K562 (cell line): ENCODE measurements at regions not wholly inside any gene's neighbourhood (a gene's known extent, or its start where the extent isn't known, plus 50 kb on each side); places are given as distances from the start of the nearest gene placed in this dataset.

Source experiments
- CCNT2 ChIP-seq: IDR thresholded peaks from 2 replicates; pipeline ENCODE4 v1.6.1; 2011; ENCODE audit warnings: borderline replicate concordance, low read depth, mild to moderate bottlenecking, moderate library complexity, mixed read lengths, low read length; ENCODE audit not compliant: insufficient read length; ENCODE audit errors: extremely low read depth
- DPF2 ChIP-seq: fragments of 450-650 bp; IDR thresholded peaks from 2 replicates; pipeline ENCODE4 v1.6.1; 2016
- FIP1L1 ChIP-seq: fragments of 200-400 bp; formaldehyde crosslinking; IDR thresholded peaks from 2 replicates; pipeline ENCODE4 v1.6.1; 2018; ENCODE audit warnings: mild to moderate bottlenecking, low read depth, low read length; ENCODE audit not compliant: poor library complexity, severe bottlenecking
- HNRNPLL ChIP-seq: fragments of 200-400 bp; formaldehyde crosslinking; IDR thresholded peaks from 2 replicates; pipeline ENCODE4 v1.6.1; 2017; ENCODE audit warnings: low read length, low read depth, mild to moderate bottlenecking; ENCODE audit not compliant: poor library complexity, severe bottlenecking
- IFI16 ChIP-seq: fragments of 250-450 bp; sonication (Bioruptor Pico); IDR thresholded peaks from 2 replicates; pipeline ENCODE4 v2.1.2; 2022; ENCODE audit warnings: mild to moderate bottlenecking, inconsistent platforms
- NCOA2 ChIP-seq, 2 experiments: fragments of 450-650 bp; IDR thresholded peaks; 2 replicates each; pipeline ENCODE4 v1.6.1; 2018; ENCODE audit warnings: mild to moderate bottlenecking in 2 of 2, moderate library complexity in 1 of 2; ENCODE audit not compliant: partially characterized antibody in 2 of 2
- RAD51 ChIP-seq: fragments of 450-650 bp; IDR thresholded peaks from 2 replicates; pipeline ENCODE4 v1.7.1; 2016; ENCODE audit warnings: low read depth, mild to moderate bottlenecking, borderline replicate concordance
- SIN3A ChIP-seq, 2 experiments: fragments of 150-350 bp in 1 of 2; IDR thresholded peaks; 2 replicates each; pipeline ENCODE4 v1.6.1; 2011 to 2016; ENCODE audit warnings: borderline replicate concordance in 2 of 2, low read depth in 2 of 2, low read length in 2 of 2, mild to moderate bottlenecking in 2 of 2, moderate library complexity in 2 of 2; ENCODE audit not compliant: control insufficient read depth in 1 of 2
- SMARCA5 ChIP-seq: fragments of 450-650 bp; IDR thresholded peaks from 2 replicates; pipeline ENCODE4 v1.6.1; 2016
- SMARCC2 ChIP-seq: fragments of 450-650 bp; IDR thresholded peaks from 2 replicates; pipeline ENCODE4 v1.6.1; 2017; ENCODE audit warnings: antibody characterized with exemption, moderate library complexity, mild to moderate bottlenecking, low read depth
- TCF7L2 ChIP-seq: fragments of 150-350 bp; IDR thresholded peaks from 2 replicates; pipeline ENCODE4 v1.6.1; 2016; ENCODE audit warnings: low read depth, mild to moderate bottlenecking, low read length, moderate library complexity
- THRB ChIP-seq: fragments of 450-650 bp; formaldehyde crosslinking; conservative IDR thresholded peaks from 2 replicates; pipeline ENCODE4 v1.4.0; 2022; ENCODE audit warnings: mild to moderate bottlenecking, missing genetic modification characterization
- UBTF ChIP-seq, 2 experiments: IDR thresholded peaks; 2 replicates each; pipeline ENCODE4 v1.6.1; 2012; ENCODE audit warnings: improper control_type of control experiment in 2 of 2, low read depth in 2 of 2, low read length in 2 of 2, borderline replicate concordance in 1 of 2
- ZNF184 ChIP-seq: sonication (generic); formaldehyde crosslinking; IDR thresholded peaks from 2 replicates; pipeline ENCODE4 v1.5.0; 2020; ENCODE audit warnings: missing genetic modification reagents
- ZNF384 ChIP-seq: IDR thresholded peaks from 2 replicates; pipeline ENCODE4 v1.6.1; 2012; ENCODE audit warnings: low read depth, low read length, improper control_type of control experiment
- ZNF512 ChIP-seq: IDR thresholded peaks from 2 replicates; pipeline ENCODE4 v1.6.1; 2016; ENCODE audit warnings: missing genetic modification characterization, missing compliant biosample characterization
- TF ChIP-seq, protein P1 (sequence below): sonication (generic); formaldehyde crosslinking; IDR thresholded peaks from 2 replicates; pipeline ENCODE4 v1.8.0; 2022; ENCODE audit warnings: mild to moderate bottlenecking, missing genetic modification reagents
- TF ChIP-seq, protein P2 (sequence below): fragments of 450-650 bp; formaldehyde crosslinking; IDR thresholded peaks from 2 replicates; pipeline ENCODE4 v1.4.0; 2022; ENCODE audit warnings: missing genetic modification characterization

- TF ChIP-seq TCF7L2 (no peak), SMARCA5 (peak; percentile 92), HNRNPLL (no peak), IFI16 (CRISPR knock-in tag) (no peak), SMARCC2 (peak; percentile 65), ZNF184 (no peak), DPF2 (peak; percentile 74), UBTF (IDR thresholded peaks at IDR 0.05; ENCODE audit: borderline replicate concordance in 1 of 2, low read depth in 2 of 2, low read length in 2 of 2) (no peak), RAD51 (peak; percentile 37; the same call in 1 of the 2 replicates), NCOA2 (IDR thresholded peaks at IDR 0.05; ENCODE audit: partially characterized antibody in 2 of 2) (peak in 1 of 2 experiments; percentile 64), ZNF384 (peak; percentile 97), CCNT2 (no peak), ZNF512 (peak; percentile 96), FIP1L1 (no peak), SIN3A (IDR thresholded peaks at IDR 0.05; ENCODE audit: borderline replicate concordance in 2 of 2, control insufficient read depth in 1 of 2, low read depth in 2 of 2, low read length in 2 of 2) (peak in 1 of 2 experiments; percentile 55; a peak in 1 of 4 replicates), THRB (no peak)
- TF ChIP-seq, protein P1, sequence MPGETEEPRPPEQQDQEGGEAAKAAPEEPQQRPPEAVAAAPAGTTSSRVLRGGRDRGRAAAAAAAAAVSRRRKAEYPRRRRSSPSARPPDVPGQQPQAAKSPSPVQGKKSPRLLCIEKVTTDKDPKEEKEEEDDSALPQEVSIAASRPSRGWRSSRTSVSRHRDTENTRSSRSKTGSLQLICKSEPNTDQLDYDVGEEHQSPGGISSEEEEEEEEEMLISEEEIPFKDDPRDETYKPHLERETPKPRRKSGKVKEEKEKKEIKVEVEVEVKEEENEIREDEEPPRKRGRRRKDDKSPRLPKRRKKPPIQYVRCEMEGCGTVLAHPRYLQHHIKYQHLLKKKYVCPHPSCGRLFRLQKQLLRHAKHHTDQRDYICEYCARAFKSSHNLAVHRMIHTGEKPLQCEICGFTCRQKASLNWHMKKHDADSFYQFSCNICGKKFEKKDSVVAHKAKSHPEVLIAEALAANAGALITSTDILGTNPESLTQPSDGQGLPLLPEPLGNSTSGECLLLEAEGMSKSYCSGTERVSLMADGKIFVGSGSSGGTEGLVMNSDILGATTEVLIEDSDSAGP (CRISPR knock-in tag), result no peak
- TF ChIP-seq, protein P2, sequence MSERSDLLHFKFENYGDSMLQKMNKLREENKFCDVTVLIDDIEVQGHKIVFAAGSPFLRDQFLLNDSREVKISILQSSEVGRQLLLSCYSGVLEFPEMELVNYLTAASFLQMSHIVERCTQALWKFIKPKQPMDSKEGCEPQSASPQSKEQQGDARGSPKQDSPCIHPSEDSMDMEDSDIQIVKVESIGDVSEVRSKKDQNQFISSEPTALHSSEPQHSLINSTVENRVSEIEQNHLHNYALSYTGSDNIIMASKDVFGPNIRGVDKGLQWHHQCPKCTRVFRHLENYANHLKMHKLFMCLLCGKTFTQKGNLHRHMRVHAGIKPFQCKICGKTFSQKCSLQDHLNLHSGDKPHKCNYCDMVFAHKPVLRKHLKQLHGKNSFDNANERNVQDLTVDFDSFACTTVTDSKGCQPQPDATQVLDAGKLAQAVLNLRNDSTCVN (CRISPR knock-in tag), result no peak
These were observed 70.7 kb upstream of the PRSS16 start (continued) for GRCh38 chr6:27176523-27177484.
